ENCODE measurements at regions not wholly inside any gene's neighbourhood (a gene's known extent, or its start where the extent isn't known, plus 50 kb on each side); places are given as distances from the start of the nearest gene placed in this dataset.

DNA sequence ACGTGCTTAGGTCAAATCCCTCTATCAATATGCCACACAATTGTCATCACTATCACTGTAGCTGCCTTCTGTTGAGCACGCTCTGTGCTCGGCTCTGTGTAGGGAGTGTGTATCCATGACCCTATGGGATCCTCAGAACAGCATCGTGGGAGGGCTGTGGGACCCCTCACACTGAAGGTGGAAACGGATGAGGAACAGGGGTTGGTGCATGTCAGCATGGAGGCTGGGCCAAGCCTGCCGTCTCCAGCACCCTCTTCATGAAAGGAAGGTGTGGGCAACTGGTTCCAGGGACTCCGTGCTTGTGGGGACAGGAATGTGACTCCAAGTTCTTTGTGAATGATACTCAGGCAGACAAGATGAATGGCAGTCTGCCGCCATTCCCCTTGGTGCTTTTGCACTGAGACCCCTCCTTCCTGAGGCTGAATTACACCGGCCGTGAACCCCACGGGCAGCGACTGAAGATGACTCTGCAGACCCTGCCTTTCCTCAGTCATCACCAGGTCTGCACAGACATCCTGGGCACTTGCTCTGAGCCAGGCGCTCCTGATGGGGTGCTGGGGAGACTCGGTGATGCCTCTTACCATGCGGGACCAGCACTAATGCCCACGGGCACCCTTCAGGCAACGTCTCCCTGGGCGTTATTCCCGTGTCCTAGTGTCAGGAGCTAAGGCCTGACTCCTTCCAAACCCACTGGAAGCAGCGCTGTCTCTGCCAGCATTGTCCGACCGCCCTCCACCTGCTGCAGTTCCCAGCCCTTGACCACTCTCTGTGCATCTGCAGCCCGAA lies 495.2 kb downstream of the TCERG1L start:
- no peak for ATAC-seq (ENCODE audit: low FRiP score)
- no peak for DNase-seq (ENCODE audit: low spot score)
- no peak for TF ChIP-seq CTCF (IDR thresholded peaks at IDR 0.05)

- TF ChIP-seq CTCF (IDR thresholded peaks at IDR 0.05), result no peak
- no peak for ATAC-seq (ENCODE audit: low FRiP score)
- DNase-seq (ENCODE audit: low spot score), result no peak
These were observed 494.4 kb downstream of the TCERG1L start for GRCh38 chr10:130817046-130817624.

DNA sequence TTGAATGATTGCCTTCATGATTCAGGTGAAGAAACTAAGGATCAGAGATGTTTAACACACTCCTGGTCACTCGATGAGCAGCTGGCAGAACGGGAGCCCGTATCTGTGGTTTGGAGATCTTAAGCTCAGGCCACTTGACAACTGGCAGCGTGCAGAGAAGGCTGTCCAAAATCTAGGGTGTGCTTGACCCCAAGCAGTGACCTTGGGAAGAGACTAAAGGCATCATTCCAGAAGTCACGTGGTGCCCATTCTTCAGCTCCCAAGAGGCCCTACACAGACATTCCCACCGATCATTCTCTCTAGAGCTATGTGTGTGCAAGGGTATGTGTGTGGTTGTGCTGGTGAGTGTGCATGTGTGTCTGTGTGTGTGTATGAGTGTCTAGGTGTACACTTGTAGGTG lies 493.8 kb downstream of the TCERG1L start:
- no peak for ATAC-seq (ENCODE audit: low FRiP score)
- no peak for TF ChIP-seq CTCF (IDR thresholded peaks at IDR 0.05)
- DNase-seq (ENCODE audit: low spot score), result no peak

DNA sequence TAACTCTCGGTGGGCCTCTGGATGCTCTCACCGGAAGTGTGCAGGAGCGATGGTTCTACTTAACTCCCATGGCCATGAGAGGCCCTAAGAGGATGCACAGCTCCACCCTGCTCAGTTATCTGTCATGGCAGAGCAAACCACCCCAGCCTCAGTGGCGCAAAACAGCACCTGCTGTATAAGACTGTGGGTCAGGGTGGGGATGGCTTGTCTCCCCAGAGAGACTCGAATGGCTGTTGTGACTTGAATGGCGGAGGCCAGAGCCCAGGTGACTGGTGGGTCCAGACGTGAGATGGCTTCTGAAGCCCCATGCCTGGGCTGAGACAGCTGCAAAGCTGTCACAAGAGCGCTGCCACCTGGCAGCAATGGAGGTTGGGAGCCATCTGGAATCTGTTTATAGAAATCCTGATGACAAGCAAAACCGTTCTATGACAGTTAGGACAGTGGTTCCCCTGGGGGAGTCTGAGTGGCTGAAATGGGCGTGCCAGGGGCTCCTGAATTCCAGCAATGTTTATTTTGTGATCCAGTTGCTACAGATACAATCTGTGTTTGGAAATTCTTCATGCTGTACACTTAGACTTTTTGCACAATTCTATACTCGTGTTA lies 490.5 kb downstream of the TCERG1L start:
- no peak for TF ChIP-seq CTCF (IDR thresholded peaks at IDR 0.05)
- ATAC-seq (ENCODE audit: low FRiP score), result no peak
- no peak for DNase-seq (ENCODE audit: low spot score)

DNA sequence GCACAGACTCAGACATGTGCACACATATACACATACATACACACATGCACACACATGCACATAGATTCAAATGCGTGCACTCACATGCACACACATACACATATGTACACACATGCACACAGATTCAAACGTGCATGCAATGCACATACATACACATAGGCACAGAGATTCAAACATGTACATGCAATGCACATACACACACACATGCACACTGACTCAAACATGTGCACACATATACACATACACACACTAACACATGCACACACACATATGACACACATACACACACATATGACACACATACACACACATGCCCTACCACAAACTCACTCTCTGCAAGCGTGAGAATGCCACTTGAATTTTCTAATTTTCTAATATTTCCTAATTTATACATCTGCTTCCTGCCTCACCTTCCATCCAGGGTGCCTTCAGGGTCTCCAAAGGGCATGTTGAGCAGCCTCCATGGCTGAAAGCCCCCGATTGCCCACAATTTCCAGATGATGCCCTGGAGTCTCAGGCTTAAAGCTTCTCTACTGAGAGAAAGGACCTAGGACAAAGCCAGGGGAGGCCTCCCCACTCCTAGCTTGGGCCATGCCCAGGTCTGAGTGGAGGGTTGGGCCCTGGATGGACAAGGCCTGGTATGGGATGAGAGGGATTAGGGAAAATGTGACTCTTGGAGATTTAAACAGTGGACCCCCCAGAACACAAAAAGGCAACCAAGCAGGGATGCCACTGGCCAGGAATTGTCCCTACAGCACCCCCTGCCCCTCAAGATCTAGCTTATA lies 487.1 kb downstream of the TCERG1L start:
- no peak for ATAC-seq (ENCODE audit: low FRiP score)
- TF ChIP-seq CTCF (IDR thresholded peaks at IDR 0.05), result no peak
- DNase-seq (ENCODE audit: low spot score), result no peak

DNA sequence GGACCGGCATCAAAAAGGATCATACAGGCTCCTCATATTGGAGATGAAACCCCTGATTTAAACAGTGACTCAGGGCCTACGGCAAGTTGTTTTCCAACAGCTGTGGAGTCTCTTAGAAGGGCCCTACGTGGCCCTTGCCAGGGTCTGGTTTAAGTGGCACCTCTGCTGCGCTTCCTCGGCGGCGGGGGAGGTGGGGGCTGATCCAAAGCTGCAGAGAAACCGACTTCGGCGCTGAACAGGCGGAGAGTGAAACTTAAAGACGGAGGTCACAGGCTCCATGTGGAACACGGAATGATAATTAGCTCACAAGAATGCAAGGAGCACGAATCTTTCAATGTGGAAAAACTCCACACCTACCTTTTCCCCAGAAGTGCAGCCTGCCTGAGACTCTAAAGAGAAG lies 477.9 kb downstream of the TCERG1L start:
- DNase-seq (ENCODE audit: low spot score) (no peak), ATAC-seq (ENCODE audit: low FRiP score) (no peak)
- TF ChIP-seq CTCF (IDR thresholded peaks at IDR 0.05), result no peak
